ENCODE measurements at regions not wholly inside any gene's neighbourhood (a gene's known extent, or its start where the extent isn't known, plus 50 kb on each side); places are given as distances from the start of the nearest gene placed in this dataset.

GRCh38 chr3:8223766-8224165 lies 277.9 kb upstream of the LMCD1 start:
- TF ChIP-seq CTCF (conservative IDR thresholded peaks at IDR 0.05; ENCODE audit: low read depth, low read length): no peak
- no peak overlapping the region for H3K4me3 ChIP-seq (ENCODE audit: low read depth, low read length)
- DNase-seq (ENCODE audit: low read depth): peak; percentile 19

- no peak overlapping the region for H3K4me3 ChIP-seq (ENCODE audit: low read depth, low read length)
- TF ChIP-seq CTCF (conservative IDR thresholded peaks at IDR 0.05; ENCODE audit: low read depth, low read length): no peak
- DNase-seq (ENCODE audit: low read depth): no peak
These were observed 276.7 kb upstream of the LMCD1 start for GRCh38 chr3:8224941-8225340.

- H3K4me3 ChIP-seq (ENCODE audit: low read depth, low read length): no peak overlapping the region
- no peak for TF ChIP-seq CTCF (conservative IDR thresholded peaks at IDR 0.05; ENCODE audit: low read depth, low read length)
- DNase-seq (ENCODE audit: low read depth): no peak
These were observed 267.7 kb upstream of the LMCD1 start for GRCh38 chr3:8233938-8234337.

GRCh38 chr3:8236264-8236663 lies 265.4 kb upstream of the LMCD1 start:
- TF ChIP-seq CTCF (conservative IDR thresholded peaks at IDR 0.05; ENCODE audit: low read depth, low read length): no peak
- no peak for DNase-seq (ENCODE audit: low read depth)
- no peak overlapping the region for H3K4me3 ChIP-seq (ENCODE audit: low read depth, low read length)

GRCh38 chr3:8237893-8238292 lies 263.7 kb upstream of the LMCD1 start:
- no peak overlapping the region for H3K4me3 ChIP-seq (ENCODE audit: low read depth, low read length)
- TF ChIP-seq CTCF (conservative IDR thresholded peaks at IDR 0.05; ENCODE audit: low read depth, low read length): no peak
- peak; percentile 23 for DNase-seq (ENCODE audit: low read depth)

GRCh38 chr3:8238432-8238831 lies 263.2 kb upstream of the LMCD1 start:
- no peak for DNase-seq (ENCODE audit: low read depth)

More at GRCh38 chr3:8238432-8238831, 263.2 kb upstream of the LMCD1 start:
- no peak overlapping the region for H3K4me3 ChIP-seq (ENCODE audit: low read depth, low read length)
- no peak for TF ChIP-seq CTCF (conservative IDR thresholded peaks at IDR 0.05; ENCODE audit: low read depth, low read length)

Measured in choroid plexus epithelial cell (primary cell).